ENCODE measurements at regions not wholly inside any gene's neighbourhood (a gene's known extent, or its start where the extent isn't known, plus 50 kb on each side); places are given as distances from the start of the nearest gene placed in this dataset.
"Not testable (repeated sequence)": the region's sequence is repeated elsewhere in the genome, so short reads cannot be mapped to it uniquely, and the experiment has no call there.

DNA sequence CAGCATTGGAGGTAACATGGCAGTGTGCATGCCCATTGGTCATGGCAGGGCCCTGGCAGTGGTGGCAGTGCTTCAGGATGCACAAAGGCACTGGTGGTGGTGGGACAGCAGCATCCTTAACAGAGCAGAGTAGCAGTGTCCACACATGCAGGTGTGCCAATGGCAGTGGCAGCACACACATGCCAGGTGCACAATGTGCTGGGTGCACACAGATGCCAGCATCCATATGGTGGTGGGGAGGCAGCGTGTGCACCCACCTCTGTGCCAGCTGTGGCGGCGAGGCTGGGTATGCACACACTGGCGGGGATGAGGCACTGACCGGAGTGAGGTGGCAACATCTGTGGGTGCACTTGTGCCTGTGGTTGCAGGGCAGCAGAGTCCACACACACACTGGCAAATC, 150.6 kb downstream of the SI start:
- no peak for DNase-seq

DNA sequence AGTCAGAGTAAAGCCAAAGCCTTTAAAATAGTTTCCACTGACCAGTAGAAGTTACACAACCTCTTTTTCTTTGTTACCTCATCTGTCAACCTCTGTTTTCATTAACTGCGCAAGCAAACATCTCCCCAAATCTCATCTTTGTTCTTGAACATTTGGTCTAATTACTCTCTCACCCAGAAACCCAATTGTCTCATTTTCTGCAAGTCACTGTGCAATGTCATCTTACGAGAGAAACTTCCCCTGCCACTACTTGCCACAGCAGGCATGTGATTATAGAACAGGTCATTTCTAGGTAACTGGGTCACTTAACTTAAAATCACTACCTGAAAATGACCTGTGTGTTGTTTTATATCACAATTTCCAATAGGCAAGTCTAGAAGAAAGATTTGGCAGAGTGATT, 159.4 kb downstream of the SI start:
- no peak for DNase-seq

DNA sequence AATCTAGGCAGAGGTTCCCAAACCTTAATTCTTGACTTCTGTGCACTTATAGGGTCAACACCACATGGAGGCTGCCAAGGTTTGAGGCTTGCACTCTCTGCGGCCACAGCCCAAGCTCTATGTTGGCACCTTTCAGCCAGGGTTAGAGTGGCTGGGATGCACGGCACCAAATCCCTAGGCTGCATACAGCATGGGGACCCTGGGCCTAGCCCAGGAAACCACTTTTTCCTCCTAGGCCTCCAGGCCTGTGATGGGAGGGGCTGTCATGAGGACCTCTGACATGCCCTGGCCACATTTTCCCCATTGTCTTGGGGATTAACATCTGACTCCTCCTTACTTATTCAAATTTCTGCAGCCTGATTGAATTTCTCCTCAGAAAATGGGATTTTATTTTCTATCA, 165.4 kb downstream of the SI start:
- no peak for DNase-seq

DNA sequence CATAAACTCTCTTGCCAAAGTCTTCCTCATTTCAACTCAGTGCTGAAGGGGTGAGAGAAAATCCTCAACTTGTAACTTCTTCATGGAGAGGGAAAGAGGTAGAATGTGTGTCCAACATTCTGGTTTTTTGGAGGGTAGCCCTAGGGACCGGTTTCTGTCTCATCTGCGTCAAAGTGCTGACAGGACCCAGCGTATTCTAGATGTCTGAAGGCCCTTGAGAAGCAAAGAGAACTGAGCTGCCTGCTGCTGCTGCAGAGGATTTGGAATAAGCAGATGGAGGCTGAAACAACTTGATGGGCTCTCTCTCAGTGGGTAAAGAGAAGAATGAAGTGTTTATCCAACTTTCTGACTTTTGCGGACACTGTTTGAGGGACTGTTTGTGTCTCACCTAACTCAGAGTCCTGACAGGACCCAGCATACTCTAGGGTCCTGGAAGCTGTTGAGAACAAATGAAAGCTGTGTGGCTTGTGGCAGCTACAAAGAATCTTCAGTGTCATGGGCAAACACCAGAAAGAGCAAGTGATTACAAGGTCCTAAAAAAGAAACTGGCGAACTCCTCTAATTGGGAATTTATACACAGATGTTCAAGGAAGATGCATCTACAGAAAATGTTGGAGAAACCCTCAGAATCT, 174.4 kb downstream of the SI start:
- no peak for DNase-seq

DNA sequence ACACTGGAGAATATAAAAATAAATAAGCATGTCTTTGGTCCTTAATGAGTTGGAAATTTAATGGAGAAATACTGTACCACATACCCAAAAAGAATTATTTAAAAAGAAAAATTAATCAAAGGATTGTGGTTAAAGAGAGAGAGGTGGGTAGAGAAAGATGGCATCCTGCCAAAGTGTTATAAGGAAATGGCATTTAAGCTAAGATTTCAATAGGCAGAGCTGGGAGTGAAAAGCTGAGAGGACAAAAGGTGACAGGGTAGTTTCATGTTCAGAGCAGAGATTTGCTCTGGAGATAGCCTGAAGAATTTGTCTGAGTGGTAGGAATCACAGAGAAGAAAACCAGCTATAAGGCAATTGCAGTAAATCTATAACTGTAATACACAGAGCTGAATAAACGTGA, 181.0 kb downstream of the SI start:
- DNase-seq = peak; percentile 1

DNA sequence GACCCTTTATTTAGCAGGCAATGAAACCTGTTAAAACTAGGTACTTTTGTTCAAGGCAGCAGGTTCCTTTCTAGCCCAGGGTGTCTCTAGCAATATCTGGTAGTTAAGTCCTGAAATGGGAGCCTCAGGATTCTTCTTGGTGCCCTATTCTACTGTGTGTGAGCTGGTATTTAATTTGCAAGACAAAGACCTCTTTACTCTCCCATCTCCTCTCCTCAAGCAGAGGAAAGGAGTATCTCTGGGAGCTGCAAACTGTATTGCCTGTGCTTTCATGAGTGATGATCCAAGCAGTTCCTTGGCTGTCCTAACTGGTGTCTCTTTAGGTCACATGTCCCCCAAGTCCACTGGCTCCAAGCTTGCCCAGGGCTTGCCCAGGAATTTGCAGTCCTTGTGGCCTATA, 188.2 kb downstream of the SI start:
- no peak for DNase-seq

DNA sequence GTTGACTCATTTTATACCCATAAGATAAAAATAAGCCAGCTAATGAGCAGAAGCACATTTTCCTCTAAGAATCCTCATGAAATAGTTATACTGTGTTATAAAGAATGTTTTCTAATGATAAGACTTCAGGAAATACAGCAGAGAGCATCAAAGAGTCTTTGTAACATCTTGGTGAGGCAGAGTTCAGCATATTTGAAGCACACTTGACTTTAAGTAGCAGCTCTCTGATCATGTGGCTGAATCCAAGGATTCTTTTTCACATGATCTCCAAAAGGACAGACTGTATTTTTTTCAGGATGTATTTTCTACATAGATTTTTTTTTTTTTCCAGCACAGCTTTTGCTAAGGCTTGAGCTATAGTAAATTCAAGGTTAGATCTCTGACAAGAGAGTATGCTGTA, 195.1 kb downstream of the SI start:
- DNase-seq = no peak

DNA sequence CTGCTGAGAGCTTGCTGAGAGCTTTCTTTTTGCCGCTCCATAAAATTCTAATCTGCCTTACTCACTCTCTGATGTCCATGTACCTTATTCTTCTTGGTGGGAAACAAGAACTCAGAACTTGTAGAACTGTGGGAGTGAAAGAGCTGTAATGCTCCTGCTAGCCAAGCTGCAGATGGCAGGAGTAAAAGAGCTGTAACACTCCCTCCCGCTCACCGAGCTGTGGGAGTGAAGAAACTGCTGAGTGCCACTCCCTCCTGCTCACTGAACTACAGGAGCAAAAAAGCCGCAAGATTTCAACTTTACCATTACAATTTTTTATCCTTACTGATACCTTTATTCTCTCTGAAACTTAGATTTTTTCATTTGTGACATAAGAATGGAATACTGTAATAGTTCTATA, 199.1 kb downstream of the SI start:
- no peak for DNase-seq

DNA sequence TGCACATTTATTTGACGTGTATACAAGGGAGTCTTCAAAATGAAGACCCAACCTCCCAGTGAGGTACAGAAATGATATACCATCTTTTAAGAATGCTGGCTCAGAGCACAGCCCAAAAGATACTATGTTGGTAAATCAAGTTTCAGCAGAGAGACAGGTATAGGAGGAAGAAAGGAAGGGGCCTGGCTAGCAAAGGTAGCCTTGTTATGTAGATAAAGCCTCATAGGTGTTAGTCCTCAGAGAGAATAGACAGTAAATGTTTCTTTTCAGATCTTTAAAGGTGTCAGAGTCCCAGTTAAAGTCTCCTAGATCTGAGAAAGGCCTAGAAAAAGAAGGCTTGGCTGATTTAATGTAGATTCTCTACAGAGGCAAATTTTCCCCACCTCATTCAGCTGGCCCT, 213.8 kb downstream of the SI start:
- no peak for DNase-seq

DNA sequence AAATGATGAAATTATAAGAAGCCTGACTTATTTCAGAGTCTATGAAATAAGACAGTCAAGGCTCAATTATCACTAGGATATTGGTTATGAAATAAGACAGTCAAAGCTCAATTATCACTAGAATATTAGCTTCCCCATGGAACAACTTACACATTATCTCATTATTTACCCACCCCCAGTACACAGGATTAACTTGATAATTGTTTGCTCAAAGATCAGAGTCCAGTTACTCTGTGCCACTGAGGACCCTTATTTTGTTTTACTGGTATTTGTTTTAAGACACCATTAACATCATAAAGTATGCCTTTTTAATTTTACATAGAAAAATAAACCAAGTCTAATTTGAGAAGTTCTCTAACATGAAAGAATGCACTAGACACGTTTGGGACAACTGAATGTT, 225.4 kb downstream of the SI start:
- no peak for DNase-seq

DNA sequence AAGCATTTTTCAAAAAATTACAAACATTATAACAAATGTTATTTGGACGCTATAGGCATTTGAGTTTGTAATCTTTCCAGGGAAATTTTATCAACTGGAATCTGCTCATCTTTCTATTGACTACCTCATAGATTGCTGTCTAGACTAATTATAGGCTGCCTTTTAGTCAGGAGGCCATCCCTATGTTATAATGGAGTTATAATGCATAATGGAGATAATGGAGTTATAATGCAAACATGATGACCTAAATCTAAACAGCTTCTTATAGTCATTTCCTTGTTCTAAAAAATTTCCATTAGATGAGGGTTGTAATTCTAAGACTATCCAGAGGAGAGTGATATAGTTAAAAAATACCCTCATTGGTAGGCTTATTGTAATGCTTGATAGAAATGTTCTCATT, 226.4 kb downstream of the SI start:
- no peak for DNase-seq

DNA sequence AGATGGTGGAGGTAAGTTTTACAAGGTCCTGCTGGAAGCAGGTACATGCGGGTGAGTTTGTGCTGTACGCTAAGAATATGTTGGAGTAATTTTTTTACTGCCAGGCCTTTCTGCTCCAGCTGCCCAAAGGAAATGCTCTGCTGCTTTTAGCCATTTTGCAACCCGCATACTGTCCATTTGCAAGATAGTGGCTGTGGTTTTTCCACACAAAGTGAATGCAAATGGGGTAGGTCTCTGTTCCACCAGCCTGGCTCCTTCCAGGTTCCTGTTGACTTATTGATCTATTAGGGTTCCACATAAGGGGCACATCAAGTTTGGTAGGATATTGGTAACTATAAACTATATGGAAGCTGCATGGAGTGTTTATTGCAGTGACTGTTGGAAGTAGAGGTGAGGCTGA, 227.1 kb downstream of the SI start:
- no peak for DNase-seq

DNA sequence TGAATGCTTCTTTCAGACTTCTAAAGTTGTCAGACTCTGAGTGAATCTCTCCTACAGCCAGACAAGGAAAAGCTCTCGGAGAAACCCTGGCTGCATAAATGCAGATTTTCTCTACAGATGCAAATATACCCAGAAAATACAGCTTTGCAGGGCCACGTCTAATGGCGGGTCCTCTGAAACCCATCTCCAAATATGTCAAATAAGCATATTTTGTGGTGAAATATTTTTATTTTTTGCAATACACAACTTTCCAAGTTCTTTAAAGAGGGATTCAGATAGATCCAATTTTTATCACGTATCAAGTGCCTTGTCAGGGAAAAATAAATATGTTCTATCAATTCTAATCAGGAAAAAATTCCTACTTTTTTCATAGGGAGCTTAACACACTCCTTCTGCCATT, 229.4 kb downstream of the SI start:
- DNase-seq = no peak

DNA sequence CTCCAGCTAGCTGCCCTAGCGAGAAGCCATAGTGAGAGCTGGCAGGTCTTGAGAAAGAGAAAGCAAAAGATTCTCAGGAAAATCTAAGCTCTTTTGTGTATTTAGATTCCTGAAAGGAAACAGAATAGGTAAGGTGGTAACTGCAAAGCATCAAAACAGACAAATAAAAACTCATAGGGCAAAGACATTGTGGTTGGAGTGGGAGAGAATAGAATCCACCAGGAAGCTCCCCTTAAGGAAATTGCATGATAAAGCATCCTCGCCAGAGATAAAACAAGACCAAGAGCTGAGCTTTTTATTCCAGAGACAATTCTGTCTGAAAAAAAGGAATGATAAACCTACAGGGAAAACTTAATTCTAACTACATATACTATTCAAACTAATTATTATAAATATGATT, 232.6 kb downstream of the SI start:
- no peak for DNase-seq

DNA sequence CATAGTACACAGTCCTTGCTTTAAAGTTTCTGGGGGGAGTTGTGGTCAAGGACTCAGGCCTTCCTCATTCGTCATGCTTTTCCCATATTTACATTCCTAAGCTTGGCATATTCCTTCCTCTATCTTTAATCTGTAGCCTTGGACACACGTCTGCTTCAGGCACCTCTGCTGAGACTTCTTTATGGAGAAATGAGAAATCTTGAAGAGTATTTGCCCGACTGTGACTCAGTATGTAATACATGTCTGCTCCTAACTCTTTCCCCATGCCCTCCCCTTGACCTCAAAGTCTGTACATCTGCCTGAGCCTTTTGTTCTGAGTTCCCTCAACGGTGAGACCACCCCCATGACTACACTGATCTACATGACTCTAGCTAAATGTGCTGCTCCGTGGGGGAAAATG, 246.1 kb downstream of the SI start:
- DNase-seq = no peak

DNA sequence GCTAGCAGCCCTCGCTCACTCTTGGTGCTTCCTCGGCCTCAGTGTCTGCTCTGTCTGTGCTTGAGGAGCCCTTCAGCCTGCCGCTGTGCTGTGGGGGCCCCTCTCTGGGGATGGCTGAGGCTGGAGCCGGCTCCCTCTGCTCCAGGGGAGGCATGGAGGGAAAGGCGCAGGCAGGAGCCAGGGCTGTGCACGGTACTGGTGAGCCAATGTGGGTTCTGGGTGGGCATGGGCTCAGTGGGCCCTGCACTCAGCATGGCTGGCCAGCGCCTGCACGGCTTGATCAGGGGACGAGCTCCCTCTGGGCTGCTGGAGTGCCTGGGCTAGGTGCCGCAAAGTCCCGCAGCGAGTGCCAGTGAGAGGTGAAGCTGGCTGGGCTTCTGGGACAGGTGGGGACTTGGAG, 260.0 kb downstream of the SI start:
- no peak for DNase-seq

DNA sequence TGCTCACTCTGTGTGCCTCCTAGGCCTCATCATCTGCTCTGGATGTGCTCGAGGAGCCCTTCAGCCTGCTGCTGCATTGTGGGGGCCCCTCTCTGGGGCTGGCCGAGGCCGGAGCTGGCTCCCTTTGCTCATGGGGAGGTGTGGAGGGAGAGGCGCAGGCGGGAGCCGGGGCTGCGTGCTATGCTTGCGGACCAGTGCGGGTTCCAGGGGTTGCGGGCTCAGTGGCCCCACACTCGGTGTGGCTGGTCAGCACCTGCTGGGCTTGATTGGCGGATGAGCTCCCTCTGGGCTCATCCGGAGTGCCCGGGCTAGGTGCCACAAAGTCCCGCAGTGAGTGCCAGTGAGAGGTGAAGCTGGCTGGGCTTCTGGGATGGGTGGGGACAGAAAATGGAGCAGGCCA, 264.2 kb downstream of the SI start:
- no peak for DNase-seq

DNA sequence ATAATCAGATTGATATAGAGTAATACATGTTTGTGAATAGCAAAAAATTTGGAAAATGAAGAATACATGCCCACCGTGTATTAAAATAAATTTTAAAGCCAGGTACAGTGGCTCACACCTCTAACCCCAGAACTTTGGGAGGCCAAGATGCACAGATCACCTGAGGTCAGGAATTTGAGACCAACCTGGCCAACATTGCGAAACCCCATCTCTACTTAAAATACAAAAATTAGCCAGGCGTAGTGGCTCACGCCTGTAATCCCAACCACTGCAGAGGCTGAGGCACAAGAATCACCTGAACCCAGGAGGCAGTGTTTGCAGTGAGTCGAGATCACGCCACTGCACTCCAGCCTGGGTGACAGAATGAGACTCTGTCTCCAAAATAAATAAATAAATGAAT, 266.3 kb downstream of the SI start:
- no peak for DNase-seq

DNA sequence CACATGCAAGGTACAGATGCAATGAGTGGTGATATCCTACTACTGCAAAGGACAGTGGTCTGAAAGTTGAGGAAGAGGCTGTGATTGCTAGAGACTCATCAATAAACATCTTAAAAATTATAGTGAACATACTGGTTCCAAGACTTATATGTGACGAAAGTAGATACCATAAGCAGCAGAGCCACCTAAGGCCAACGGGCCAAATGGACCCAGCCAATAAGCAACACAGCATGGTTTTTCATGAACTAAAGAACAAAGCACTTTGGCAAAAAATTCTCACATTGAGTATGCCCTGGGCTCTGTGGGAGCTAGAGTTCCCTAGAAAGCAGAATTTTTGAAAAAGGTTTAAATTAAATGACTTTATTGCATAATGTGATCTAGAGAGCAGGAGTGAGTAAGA, 272.1 kb downstream of the SI start:
- DNase-seq = no peak

DNA sequence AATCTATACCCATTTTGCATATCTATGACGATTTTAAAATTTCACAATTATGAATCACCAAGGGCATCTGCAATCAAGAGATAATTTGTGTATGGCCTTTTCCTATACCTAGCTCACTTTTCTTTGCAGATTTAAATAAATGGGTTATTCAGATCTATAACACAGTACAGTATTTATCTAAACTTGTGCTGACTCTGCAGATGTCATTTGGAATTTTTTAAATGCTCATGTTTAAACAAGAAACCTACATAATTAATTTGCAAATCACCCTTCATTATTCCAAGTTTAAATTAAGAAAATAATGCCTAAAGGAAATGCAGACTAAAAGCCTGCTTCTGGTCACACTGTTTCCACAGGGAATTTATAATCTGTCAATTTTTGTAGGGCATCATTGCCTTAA, 284.2 kb downstream of the SI start:
- DNase-seq = no peak

DNA sequence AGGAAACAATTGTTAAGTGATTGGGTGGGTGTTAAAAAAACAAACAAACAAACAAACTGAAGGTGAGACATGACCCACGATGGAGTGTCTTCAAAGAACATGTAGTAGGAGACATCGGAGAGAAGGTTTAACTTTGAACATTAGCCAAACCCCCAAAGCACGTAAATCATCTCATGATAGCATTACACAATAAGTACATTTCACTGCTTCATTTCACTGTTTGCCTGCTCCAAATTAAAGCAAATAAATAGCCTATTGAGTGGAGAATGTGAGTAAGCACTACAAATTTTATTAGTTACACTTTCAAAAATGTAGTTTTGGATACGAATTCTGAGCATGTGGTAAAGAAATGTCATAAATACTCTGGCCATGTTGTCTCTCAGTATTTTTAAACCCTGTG, 287.0 kb downstream of the SI start:
- no peak for DNase-seq

DNA sequence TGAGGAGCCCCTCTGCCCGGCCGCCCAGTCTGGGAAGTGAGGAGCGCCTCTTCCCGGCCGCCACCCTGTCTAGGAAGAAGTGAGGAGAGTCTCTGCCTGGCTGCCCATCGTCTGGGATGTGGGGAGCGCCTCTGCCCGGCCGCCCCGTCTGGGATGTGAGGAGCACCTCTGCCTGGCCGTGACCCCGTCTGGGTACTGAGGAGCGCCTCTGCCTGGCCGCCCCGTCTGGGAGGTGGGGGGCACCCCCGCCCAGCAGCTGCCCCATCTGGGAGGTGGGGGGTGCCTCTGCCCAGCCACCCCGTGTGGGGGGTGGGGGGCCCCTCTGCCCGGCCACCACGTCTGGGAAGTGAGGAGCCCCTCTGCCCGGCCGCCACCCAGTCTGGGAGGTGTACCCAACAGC, 293.9 kb downstream of the SI start:
- DNase-seq = not testable (repeated sequence)

DNA sequence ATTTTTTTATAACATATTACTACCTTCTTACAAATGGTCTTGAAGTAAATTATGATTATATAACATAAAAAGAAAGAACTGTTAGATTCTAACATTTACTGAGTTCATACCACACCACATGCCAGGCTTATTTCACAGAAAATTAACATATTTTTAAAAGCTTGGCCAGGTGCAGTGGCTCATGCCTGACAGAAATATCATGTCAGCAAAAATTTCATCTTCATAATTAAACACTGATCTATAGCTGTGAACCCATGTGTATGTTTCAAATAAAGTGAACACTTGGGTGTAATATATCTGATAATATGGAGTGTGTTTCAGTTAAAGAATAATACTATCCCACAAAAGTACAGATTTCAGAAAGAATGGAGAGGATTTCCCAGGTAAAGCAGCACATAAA, 296.5 kb downstream of the SI start:
- DNase-seq = no peak

DNA sequence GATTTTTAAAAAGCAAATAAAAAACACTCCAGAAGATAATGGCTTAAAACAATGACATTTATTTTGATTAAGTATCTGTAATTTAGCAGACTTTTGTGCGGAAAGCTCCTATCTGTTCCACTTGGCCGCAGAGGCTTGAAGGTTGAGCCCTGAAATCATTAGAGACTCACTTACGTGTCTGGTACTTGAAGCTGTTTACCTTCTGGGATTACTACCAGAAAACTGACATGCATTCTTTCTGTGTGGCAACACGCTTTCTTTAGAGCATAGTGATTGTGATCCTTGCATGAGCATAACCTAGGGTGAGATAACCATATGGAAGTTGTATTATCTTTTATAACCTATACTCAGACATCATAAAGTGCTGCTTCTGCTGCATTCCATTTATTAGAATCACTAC, 298.5 kb downstream of the SI start:
- peak; percentile 52 for DNase-seq

DNA sequence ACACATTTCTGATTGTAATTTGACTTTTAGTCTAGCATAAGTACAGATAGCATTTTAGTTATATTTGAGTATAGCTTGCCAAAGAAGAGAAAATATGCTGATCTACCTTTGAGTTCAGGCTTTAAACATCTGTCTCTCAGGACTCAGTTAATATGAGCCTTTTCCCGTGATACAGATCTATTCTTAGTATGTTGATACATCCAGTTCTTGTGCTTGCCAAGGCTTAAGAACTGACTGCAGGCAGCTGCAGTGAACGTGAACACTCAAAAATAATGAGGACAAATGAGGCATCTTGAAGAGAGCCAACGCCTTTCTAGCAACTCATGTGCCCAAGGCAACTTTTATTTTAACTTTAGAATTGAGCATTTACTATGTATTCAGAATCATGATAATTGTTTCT, 325.5 kb downstream of the SI start:
- no peak for DNase-seq

DNA sequence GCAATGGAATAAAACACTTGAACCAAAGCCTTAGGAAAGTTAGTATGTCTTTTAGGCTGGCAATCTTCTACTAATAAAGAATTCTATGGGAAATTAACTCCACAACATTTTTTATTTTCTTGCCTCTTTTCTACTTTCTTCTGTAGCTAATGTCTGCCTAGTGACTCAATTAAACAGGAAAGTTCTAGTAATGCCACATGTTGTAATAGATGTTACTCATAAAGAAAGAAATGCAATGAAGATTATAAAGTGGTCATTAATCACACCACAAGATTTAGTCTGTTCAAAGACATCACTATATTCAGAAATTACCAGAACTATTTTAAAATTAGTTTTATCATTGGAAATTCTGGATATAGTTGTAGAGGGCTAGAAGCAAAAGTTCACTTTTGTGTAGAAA, 329.7 kb downstream of the SI start:
- DNase-seq = no peak

All from NCI-H1092 (cell line).